ENCODE measurements at regions not wholly inside any gene's neighbourhood (a gene's known extent, or its start where the extent isn't known, plus 50 kb on each side); places are given as distances from the start of the nearest gene placed in this dataset.

GRCh38 chr10:106392778-106393177, 771.7 kb downstream of the SORCS1 start:
- H3K27me3 ChIP-seq (replicated peaks in 2 of 5; ENCODE audit: control insufficient read depth in 4 of 5, insufficient read depth in 5 of 5, low read length in 4 of 5): no peaks in the 10 kb centered on the region
- H3K4me1 ChIP-seq (ENCODE audit: control extremely low read depth in 1 of 4, control insufficient read depth in 4 of 4, insufficient read depth in 4 of 4, low read length in 3 of 4): no peaks in the 10 kb centered on the region
- H3K9me3 ChIP-seq (ENCODE audit: control extremely low read depth in 1 of 5, control insufficient read depth in 4 of 5, insufficient read depth in 2 of 5, low read depth in 1 of 5, low read length in 4 of 5): no peaks in the 10 kb centered on the region
- 90% methylated on average over 4 of the region's 4 CpGs for WGBS (ENCODE audit: insufficient coverage)
- no peak overlapping the region for H3K27ac ChIP-seq (ENCODE audit: insufficient read depth in 1 of 2, low read depth in 1 of 2, low read length in 2 of 2, poor library complexity in 1 of 2, severe bottlenecking in 2 of 2)
- no peak overlapping the region for H3K4me3 ChIP-seq (ENCODE audit: control insufficient read depth in 1 of 7, extremely low read depth in 1 of 7, insufficient read depth in 4 of 7, low read depth in 2 of 7, low read length in 6 of 7)
- no peaks in the 10 kb centered on the region for H3K36me3 ChIP-seq (ENCODE audit: control insufficient read depth in 4 of 4, insufficient read depth in 4 of 4, low read length in 3 of 4)
- DNase-seq: no peak
- POLR2A ChIA-PET: interaction anchor here (0.6 kb wide), 1 partner anchor 1469 kb away, joined by 4 read pairs; no protein-coding TSS in a partner anchor
- CTCF ChIA-PET: no interaction called here

- Histone ChIP-seq H3K36me3 (ENCODE audit: control insufficient read depth in 4 of 4, insufficient read depth in 4 of 4, low read length in 3 of 4) (no peaks in the 10 kb centered on the region), H3K4me3 (ENCODE audit: control insufficient read depth in 1 of 7, extremely low read depth in 1 of 7, insufficient read depth in 4 of 7, low read depth in 2 of 7, low read length in 6 of 7) (no peak overlapping the region), H3K27me3 (replicated peaks in 2 of 5; ENCODE audit: control insufficient read depth in 4 of 5, insufficient read depth in 5 of 5, low read length in 4 of 5) (no peaks in the 10 kb centered on the region), H3K9me3 (ENCODE audit: control extremely low read depth in 1 of 5, control insufficient read depth in 4 of 5, insufficient read depth in 2 of 5, low read depth in 1 of 5, low read length in 4 of 5) (peaks cover 0 to 1% (median 0%) of the 10 kb centered on the region in 5 experiments), H3K4me1 (ENCODE audit: control extremely low read depth in 1 of 4, control insufficient read depth in 4 of 4, insufficient read depth in 4 of 4, low read length in 3 of 4) (no peaks in the 10 kb centered on the region), H3K27ac (ENCODE audit: insufficient read depth in 1 of 2, low read depth in 1 of 2, low read length in 2 of 2, poor library complexity in 1 of 2, severe bottlenecking in 2 of 2) (no peak overlapping the region)
- POLR2A ChIA-PET: no interaction called here
- no peak for DNase-seq
- CTCF ChIA-PET: no interaction called here
These were observed 777.4 kb downstream of the SORCS1 start for GRCh38 chr10:106387063-106387462.

GRCh38 chr10:106384496-106384895, 780.0 kb downstream of the SORCS1 start:
- no peak for DNase-seq
- no peak overlapping the region for H3K4me3 ChIP-seq (ENCODE audit: control insufficient read depth in 1 of 7, extremely low read depth in 1 of 7, insufficient read depth in 4 of 7, low read depth in 2 of 7, low read length in 6 of 7)
- H3K27me3 ChIP-seq (replicated peaks in 2 of 5; ENCODE audit: control insufficient read depth in 4 of 5, insufficient read depth in 5 of 5, low read length in 4 of 5): no peaks in the 10 kb centered on the region
- 100% methylated on average over 2 of the region's 5 CpGs for WGBS (ENCODE audit: insufficient coverage)
- no peak overlapping the region for H3K27ac ChIP-seq (ENCODE audit: insufficient read depth in 1 of 2, low read depth in 1 of 2, low read length in 2 of 2, poor library complexity in 1 of 2, severe bottlenecking in 2 of 2)
- peaks cover 0 to 1% (median 0%) of the 10 kb centered on the region in 5 experiments for H3K9me3 ChIP-seq (ENCODE audit: control extremely low read depth in 1 of 5, control insufficient read depth in 4 of 5, insufficient read depth in 2 of 5, low read depth in 1 of 5, low read length in 4 of 5)
- H3K36me3 ChIP-seq (ENCODE audit: control insufficient read depth in 4 of 4, insufficient read depth in 4 of 4, low read length in 3 of 4): no peaks in the 10 kb centered on the region
- ChIA-PET CTCF (no interaction called here), POLR2A (no interaction called here)
- H3K4me1 ChIP-seq (ENCODE audit: control extremely low read depth in 1 of 4, control insufficient read depth in 4 of 4, insufficient read depth in 4 of 4, low read length in 3 of 4): no peaks in the 10 kb centered on the region

- Histone ChIP-seq H3K4me1 (ENCODE audit: control extremely low read depth in 1 of 4, control insufficient read depth in 4 of 4, insufficient read depth in 4 of 4, low read length in 3 of 4) (no peaks in the 10 kb centered on the region), H3K27me3 (replicated peaks in 2 of 5; ENCODE audit: control insufficient read depth in 4 of 5, insufficient read depth in 5 of 5, low read length in 4 of 5) (no peaks in the 10 kb centered on the region), H3K9me3 (ENCODE audit: control extremely low read depth in 1 of 5, control insufficient read depth in 4 of 5, insufficient read depth in 2 of 5, low read depth in 1 of 5, low read length in 4 of 5) (peaks cover 0 to 1% (median 0%) of the 10 kb centered on the region in 5 experiments), H3K27ac (ENCODE audit: insufficient read depth in 1 of 2, low read depth in 1 of 2, low read length in 2 of 2, poor library complexity in 1 of 2, severe bottlenecking in 2 of 2) (no peak overlapping the region), H3K36me3 (ENCODE audit: control insufficient read depth in 4 of 4, insufficient read depth in 4 of 4, low read length in 3 of 4) (no peaks in the 10 kb centered on the region), H3K4me3 (ENCODE audit: control insufficient read depth in 1 of 7, extremely low read depth in 1 of 7, insufficient read depth in 4 of 7, low read depth in 2 of 7, low read length in 6 of 7) (no peak overlapping the region)
- DNase-seq: no peak
- ChIA-PET POLR2A (no interaction called here), CTCF (no interaction called here)
- 100% methylated on average over 3 of the region's 3 CpGs for WGBS (ENCODE audit: insufficient coverage)
These were observed 783.8 kb downstream of the SORCS1 start for GRCh38 chr10:106380706-106381105.

DNA sequence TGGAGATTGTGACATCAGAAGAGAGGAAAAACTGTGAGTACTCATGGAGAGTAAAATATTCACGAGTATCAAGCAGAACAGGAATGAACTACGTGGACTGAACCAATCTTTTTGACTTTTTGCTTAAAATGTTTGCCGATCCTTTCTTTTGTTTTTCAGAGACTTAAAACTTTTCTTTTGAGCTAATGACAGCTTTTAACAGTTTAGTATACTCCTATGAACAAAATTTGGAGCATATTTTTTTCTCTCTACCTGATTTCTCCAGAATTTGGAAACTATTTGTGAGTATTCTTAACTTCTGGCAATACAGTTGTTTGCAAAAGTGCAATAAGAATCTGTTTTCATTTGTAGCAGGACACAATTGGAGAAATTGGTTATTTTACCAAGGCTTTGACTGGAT, 786.3 kb downstream of the SORCS1 start:
- POLR2A ChIA-PET: no interaction called here
- Histone ChIP-seq H3K4me1 (ENCODE audit: control extremely low read depth in 1 of 4, control insufficient read depth in 4 of 4, insufficient read depth in 4 of 4, low read length in 3 of 4) (no peaks in the 10 kb centered on the region), H3K4me3 (ENCODE audit: control insufficient read depth in 1 of 7, extremely low read depth in 1 of 7, insufficient read depth in 4 of 7, low read depth in 2 of 7, low read length in 6 of 7) (no peak overlapping the region), H3K27ac (ENCODE audit: insufficient read depth in 1 of 2, low read depth in 1 of 2, low read length in 2 of 2, poor library complexity in 1 of 2, severe bottlenecking in 2 of 2) (no peak overlapping the region), H3K36me3 (ENCODE audit: control insufficient read depth in 4 of 4, insufficient read depth in 4 of 4, low read length in 3 of 4) (no peaks in the 10 kb centered on the region), H3K27me3 (replicated peaks in 2 of 5; ENCODE audit: control insufficient read depth in 4 of 5, insufficient read depth in 5 of 5, low read length in 4 of 5) (no peaks in the 10 kb centered on the region), H3K9me3 (ENCODE audit: control extremely low read depth in 1 of 5, control insufficient read depth in 4 of 5, insufficient read depth in 2 of 5, low read depth in 1 of 5, low read length in 4 of 5) (no peaks in the 10 kb centered on the region)
- DNase-seq: no peak
- CTCF ChIA-PET: no interaction called here
- 91% methylated on average over 3 of the region's 3 CpGs for WGBS (ENCODE audit: insufficient coverage)

- H3K4me1 ChIP-seq (ENCODE audit: control extremely low read depth in 1 of 4, control insufficient read depth in 4 of 4, insufficient read depth in 4 of 4, low read length in 3 of 4): no peaks in the 10 kb centered on the region
- H3K9me3 ChIP-seq (ENCODE audit: control extremely low read depth in 1 of 5, control insufficient read depth in 4 of 5, insufficient read depth in 2 of 5, low read depth in 1 of 5, low read length in 4 of 5): no peaks in the 10 kb centered on the region
- POLR2A ChIA-PET: no interaction called here
- no peaks in the 10 kb centered on the region for H3K36me3 ChIP-seq (ENCODE audit: control insufficient read depth in 4 of 4, insufficient read depth in 4 of 4, low read length in 3 of 4)
- H3K27me3 ChIP-seq (replicated peaks in 2 of 5; ENCODE audit: control insufficient read depth in 4 of 5, insufficient read depth in 5 of 5, low read length in 4 of 5): no peaks in the 10 kb centered on the region
- no peak overlapping the region for H3K27ac ChIP-seq (ENCODE audit: insufficient read depth in 1 of 2, low read depth in 1 of 2, low read length in 2 of 2, poor library complexity in 1 of 2, severe bottlenecking in 2 of 2)
- 96% methylated on average over 4 of the region's 6 CpGs for WGBS (ENCODE audit: insufficient coverage)
- H3K4me3 ChIP-seq (ENCODE audit: control insufficient read depth in 1 of 7, extremely low read depth in 1 of 7, insufficient read depth in 4 of 7, low read depth in 2 of 7, low read length in 6 of 7): no peak overlapping the region
- CTCF ChIA-PET: no interaction called here
- DNase-seq: no peak
These were observed 793.8 kb downstream of the SORCS1 start for GRCh38 chr10:106370751-106371150.

- Histone ChIP-seq H3K4me1 (ENCODE audit: control extremely low read depth in 1 of 4, control insufficient read depth in 4 of 4, insufficient read depth in 4 of 4, low read length in 3 of 4) (no peaks in the 10 kb centered on the region), H3K4me3 (ENCODE audit: control insufficient read depth in 1 of 7, extremely low read depth in 1 of 7, insufficient read depth in 4 of 7, low read depth in 2 of 7, low read length in 6 of 7) (no peak overlapping the region), H3K36me3 (ENCODE audit: control insufficient read depth in 4 of 4, insufficient read depth in 4 of 4, low read length in 3 of 4) (no peaks in the 10 kb centered on the region), H3K9me3 (ENCODE audit: control extremely low read depth in 1 of 5, control insufficient read depth in 4 of 5, insufficient read depth in 2 of 5, low read depth in 1 of 5, low read length in 4 of 5) (no peaks in the 10 kb centered on the region), H3K27ac (ENCODE audit: insufficient read depth in 1 of 2, low read depth in 1 of 2, low read length in 2 of 2, poor library complexity in 1 of 2, severe bottlenecking in 2 of 2) (no peak overlapping the region), H3K27me3 (replicated peaks in 2 of 5; ENCODE audit: control insufficient read depth in 4 of 5, insufficient read depth in 5 of 5, low read length in 4 of 5) (no peaks in the 10 kb centered on the region)
- no peak for DNase-seq
- ChIA-PET CTCF (no interaction called here), POLR2A (no interaction called here)
- 100% methylated on average over 1 of the region's 2 CpGs for WGBS (ENCODE audit: insufficient coverage)
These were observed 803.6 kb downstream of the SORCS1 start for GRCh38 chr10:106360870-106361269.
